AG08396 (cell line): ENCODE measurements at regions not wholly inside any gene's neighbourhood (a gene's known extent, or its start where the extent isn't known, plus 50 kb on each side); places are given as distances from the start of the nearest gene placed in this dataset.
A peak's percentile ranks its signal among the peaks of the same experiment; 100 is the strongest.
"Not testable (repeated sequence)": the region's sequence is repeated elsewhere in the genome, so short reads cannot be mapped to it uniquely, and the experiment has no call there.

ENCODE experiments used
- DNase-seq: peaks from one replicate; pipeline ENCODE4 v3.0.0; 2012; ENCODE audit warnings: low spot score, mixed read lengths

- DNase-seq: peak; percentile 31
Observed at GRCh38 chr10:36493516-36493880, 631.9 kb upstream of the ANKRD30A start.

- peak; percentile 64 for DNase-seq
Observed at GRCh38 chr10:36492590-36493515, 632.5 kb upstream of the ANKRD30A start.

- DNase-seq: no peak
Observed at GRCh38 chr10:36491926-36492325, 633.5 kb upstream of the ANKRD30A start.

- peak; percentile 57 for DNase-seq
Observed at GRCh38 chr10:36489611-36490228, 635.7 kb upstream of the ANKRD30A start.

DNA sequence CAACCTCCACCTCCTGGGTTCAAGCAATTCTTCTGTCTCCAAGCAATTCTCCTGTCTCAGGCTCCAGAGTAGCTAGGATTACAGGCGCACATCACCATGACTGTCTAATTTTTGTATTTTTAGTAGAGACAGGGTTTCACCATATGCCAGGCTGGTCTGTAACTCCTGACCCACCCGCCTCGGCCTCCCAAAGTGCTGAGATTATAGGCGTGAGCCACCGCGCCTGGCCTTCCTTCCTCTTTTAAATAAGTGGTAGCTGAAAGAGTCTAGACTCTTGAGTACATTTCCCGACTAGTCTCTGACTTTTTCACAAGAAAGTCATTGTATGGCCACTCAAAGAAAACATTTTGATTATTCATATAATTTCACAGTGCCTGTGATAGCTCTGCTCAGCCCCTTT lies 636.2 kb upstream of the ANKRD30A start:
- no peak for DNase-seq

DNA sequence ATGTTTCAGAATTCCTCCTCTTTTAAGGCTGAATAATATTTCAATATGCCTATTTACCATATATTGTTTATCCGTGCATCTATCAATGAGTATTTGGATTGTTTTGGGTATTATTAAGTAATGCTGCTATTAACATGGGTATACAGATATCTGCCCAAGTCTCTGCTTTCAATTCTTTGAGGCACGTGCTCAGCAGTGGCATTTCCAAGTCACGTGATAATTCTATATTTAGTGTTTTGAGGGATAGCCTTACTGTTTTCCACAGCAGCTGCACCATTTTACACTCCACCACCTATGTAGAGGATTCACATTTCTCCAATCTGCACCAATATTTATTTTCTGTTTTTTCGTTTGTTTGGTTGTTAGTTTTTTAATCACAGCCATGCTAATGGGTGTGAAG lies 636.8 kb upstream of the ANKRD30A start:
- no peak for DNase-seq

DNA sequence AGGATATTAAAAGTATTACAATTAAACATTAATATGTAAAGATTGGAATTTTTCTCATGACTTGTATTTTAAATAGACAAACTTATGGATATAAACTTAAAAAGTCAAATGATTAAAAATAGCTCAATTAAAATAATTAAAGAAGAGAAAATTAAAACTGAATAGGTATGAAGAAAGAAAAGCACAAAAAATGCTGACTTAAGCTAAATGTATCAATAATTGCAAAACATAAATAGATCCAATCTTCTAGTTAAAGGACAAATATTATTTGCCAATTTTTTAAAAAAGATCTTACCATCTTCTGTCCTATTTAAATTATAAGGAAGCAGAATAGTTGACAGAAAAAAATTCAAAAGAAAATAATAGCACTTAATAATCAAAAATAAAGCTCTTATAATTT lies 646.3 kb upstream of the ANKRD30A start:
- no peak for DNase-seq

DNA sequence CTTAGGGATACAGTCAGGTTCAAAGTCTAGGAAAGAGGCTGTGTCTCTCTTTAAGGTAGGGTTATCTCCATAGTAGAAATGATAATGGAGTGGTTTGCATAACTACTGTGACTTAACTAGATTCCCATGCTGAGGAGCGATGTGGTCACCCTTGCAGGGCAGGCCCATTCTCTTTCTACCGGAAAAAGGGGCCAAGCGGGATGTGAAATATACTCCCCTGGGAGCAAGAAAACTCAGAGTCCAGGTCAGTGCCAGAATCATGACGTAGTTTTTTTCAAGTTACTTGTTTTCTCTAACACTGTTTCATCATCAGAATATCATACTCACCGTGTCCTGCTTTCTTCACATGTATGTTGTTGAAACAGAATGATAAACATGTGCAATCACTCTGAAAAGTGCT lies 649.0 kb upstream of the ANKRD30A start:
- DNase-seq: no peak

- no peak for DNase-seq
Observed at GRCh38 chr10:36475746-36476145, 649.7 kb upstream of the ANKRD30A start.

GRCh38 chr10:36474456-36474855 lies 650.9 kb upstream of the ANKRD30A start:
- DNase-seq: no peak

DNA sequence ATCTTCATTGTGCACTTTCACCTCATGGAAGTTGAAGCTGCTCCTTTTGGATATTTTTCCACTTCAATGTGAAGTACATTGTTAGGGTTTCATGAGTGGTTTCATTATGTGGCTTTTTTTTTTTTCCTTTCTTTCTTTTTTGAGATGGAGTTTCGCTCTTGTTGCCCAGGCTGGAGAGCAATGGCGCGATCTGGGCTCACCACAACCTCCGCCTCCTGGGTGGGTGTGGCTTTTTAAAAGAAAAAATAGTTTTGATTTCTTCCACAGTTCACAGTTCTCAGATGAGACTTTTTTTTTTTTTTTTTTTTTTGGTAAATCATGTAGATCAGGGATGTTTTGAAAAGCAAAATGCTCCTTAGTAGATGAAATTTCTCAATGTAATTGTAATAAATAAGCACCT lies 652.3 kb upstream of the ANKRD30A start:
- no peak for DNase-seq

- DNase-seq: peak; percentile 23
Observed at GRCh38 chr10:36469585-36469984, 655.8 kb upstream of the ANKRD30A start.

DNA sequence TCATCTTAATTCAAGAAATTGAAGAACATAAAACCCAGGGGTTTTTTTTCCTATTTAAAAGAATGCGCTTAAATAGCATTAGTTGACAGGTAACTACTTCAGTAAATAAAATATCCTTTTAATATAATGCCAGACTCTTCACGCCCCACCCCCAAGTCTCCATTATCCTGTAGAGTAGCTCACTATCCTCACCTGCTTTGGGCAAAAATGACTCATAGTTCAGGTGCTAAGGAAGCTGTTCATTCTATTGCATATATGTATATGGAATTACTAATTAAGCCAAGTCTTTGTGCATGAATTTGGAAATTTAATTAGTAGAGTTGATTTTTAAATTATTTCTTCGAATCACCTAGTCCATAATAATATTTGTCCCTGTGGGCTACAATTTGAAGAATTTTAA lies 656.8 kb upstream of the ANKRD30A start:
- DNase-seq: no peak

DNA sequence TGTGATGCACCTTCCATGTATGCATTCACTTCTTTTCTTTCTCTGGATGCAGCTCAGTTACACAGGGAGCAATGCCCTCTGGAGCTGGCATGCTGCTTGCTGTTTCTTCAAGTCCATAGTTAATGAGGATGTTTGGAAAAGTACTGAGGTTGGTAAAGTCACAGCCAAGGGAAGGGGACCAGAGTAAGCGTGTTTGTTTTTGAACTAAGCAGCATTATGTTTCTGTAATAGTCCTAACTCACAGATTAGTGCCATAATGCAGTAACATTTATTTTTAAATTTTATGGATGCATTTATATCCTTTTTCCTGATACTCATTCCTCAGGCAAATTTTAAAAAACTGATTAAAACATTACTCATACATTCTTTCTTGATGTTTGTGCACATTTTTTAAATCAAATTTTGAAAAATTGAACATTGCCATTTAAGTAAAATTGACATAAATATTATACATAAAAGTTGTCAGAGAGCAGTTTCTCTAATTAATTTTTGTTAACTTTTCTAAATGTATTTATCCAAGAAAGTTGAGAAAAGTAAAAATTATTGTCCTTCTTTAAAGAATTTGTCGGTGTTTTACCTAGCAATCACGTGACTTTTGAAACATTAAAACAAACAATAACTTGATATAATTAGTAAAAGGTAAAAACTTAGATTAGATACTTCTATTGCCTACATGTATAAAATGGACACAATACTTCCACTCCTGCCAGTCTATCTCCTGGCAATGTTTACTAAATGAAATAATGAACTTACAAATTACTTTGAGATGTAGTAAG lies 659.6 kb upstream of the ANKRD30A start:
- no peak for DNase-seq

DNA sequence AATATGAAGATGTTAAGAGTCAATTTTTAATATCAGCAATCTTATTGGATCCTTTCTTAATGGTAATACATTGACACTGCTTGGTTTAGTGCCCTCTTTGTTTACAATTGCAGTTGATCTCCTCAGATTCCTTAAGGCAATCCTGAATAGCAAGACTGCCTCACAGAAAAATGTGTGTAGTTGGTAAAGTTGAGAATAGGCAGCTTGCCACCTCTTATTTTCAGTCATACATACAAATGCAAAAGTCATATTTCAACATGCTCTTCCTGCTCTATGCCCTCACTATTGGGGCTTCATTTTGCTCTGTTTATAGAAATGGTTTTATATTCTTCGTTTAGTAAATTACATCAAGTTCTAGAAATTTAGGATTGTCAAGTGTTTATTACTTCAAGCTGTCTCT lies 661.1 kb upstream of the ANKRD30A start:
- no peak for DNase-seq

GRCh38 chr10:36463390-36463789 lies 662.0 kb upstream of the ANKRD30A start:
- no peak for DNase-seq

- DNase-seq: no peak
Observed at GRCh38 chr10:36462194-36462593, 663.2 kb upstream of the ANKRD30A start.

GRCh38 chr10:36458437-36458836 lies 667.0 kb upstream of the ANKRD30A start:
- not testable (repeated sequence) for DNase-seq

GRCh38 chr10:36457751-36458150 lies 667.6 kb upstream of the ANKRD30A start:
- DNase-seq: no peak

- DNase-seq: no peak
Observed at GRCh38 chr10:36455526-36456133, 669.8 kb upstream of the ANKRD30A start.

- no peak for DNase-seq
Observed at GRCh38 chr10:36452851-36453250, 672.5 kb upstream of the ANKRD30A start.

- no peak for DNase-seq
Observed at GRCh38 chr10:36451391-36451970, 673.9 kb upstream of the ANKRD30A start.
